ENCODE measurements at regions not wholly inside any gene's neighbourhood (a gene's known extent, or its start where the extent isn't known, plus 50 kb on each side); places are given as distances from the start of the nearest gene placed in this dataset.

GRCh38 chr2:7816944-7817343 lies 864.9 kb upstream of the ID2 start:
- no peak for DNase-seq

- no peak for DNase-seq
These were observed 862.5 kb upstream of the ID2 start for GRCh38 chr2:7819316-7819715.

GRCh38 chr2:7819850-7820249 lies 862.0 kb upstream of the ID2 start:
- no peak for DNase-seq

GRCh38 chr2:7824211-7824610 lies 857.6 kb upstream of the ID2 start:
- DNase-seq: no peak

- peak; percentile 66 for DNase-seq
These were observed 856.1 kb upstream of the ID2 start for GRCh38 chr2:7825591-7826312.

GRCh38 chr2:7826656-7827055 lies 855.2 kb upstream of the ID2 start:
- no peak for DNase-seq

- DNase-seq: no peak
These were observed 852.6 kb upstream of the ID2 start for GRCh38 chr2:7829241-7829640.

GRCh38 chr2:7830616-7831015 lies 851.2 kb upstream of the ID2 start:
- no peak for DNase-seq

GRCh38 chr2:7835151-7835550 lies 846.7 kb upstream of the ID2 start:
- DNase-seq: no peak

- no peak for DNase-seq
These were observed 845.9 kb upstream of the ID2 start for GRCh38 chr2:7835693-7836680.

- DNase-seq: no peak
These were observed 844.6 kb upstream of the ID2 start for GRCh38 chr2:7837237-7837760.

- DNase-seq: no peak
These were observed 843.2 kb upstream of the ID2 start for GRCh38 chr2:7838669-7839068.

- no peak for DNase-seq
These were observed 841.0 kb upstream of the ID2 start for GRCh38 chr2:7840651-7841380.

- DNase-seq: no peak
These were observed 840.1 kb upstream of the ID2 start for GRCh38 chr2:7841751-7842150.

- peak; percentile 64 for DNase-seq
These were observed 837.4 kb upstream of the ID2 start for GRCh38 chr2:7844414-7844965.

- peak; percentile 99 for DNase-seq
These were observed 836.5 kb upstream of the ID2 start for GRCh38 chr2:7845332-7845731.

GRCh38 chr2:7846607-7847006 lies 835.2 kb upstream of the ID2 start:
- no peak for DNase-seq

- DNase-seq: no peak
These were observed 834.5 kb upstream of the ID2 start for GRCh38 chr2:7847321-7847720.

GRCh38 chr2:7849027-7849426 lies 832.8 kb upstream of the ID2 start:
- no peak for DNase-seq

GRCh38 chr2:7849531-7849930 lies 832.3 kb upstream of the ID2 start:
- no peak for DNase-seq

GRCh38 chr2:7852546-7852945 lies 829.3 kb upstream of the ID2 start:
- DNase-seq: no peak

GRCh38 chr2:7857904-7858303 lies 824.0 kb upstream of the ID2 start:
- DNase-seq: peak; percentile 88

GRCh38 chr2:7858624-7859023 lies 823.2 kb upstream of the ID2 start:
- no peak for DNase-seq

Data from fibroblast of skin of scalp (primary cell).